PC-3 (cell line): ENCODE measurements at regions not wholly inside any gene's neighbourhood (a gene's known extent, or its start where the extent isn't known, plus 50 kb on each side); places are given as distances from the start of the nearest gene placed in this dataset.

Experiments
- ATAC-seq: fragments of 200-7000 bp; cut with Tn5 transposase; 2 replicates; pipeline ENCODE4 v1.9.1; 2020; ENCODE audit warnings: mild to moderate bottlenecking, moderate library complexity
- BruUV-seq: library from RNA; stranded (reverse); fragments of 400-500 nt; replicated peaks from 2 replicates; lab custom pipeline; 2021; lab: Mats Ljungman, UMichigan
- CTCF ChIA-PET: fragments of 300-600 bp; sonication (Branson Sonifier 250); formaldehyde crosslinking; loops from one replicate; lab custom pipeline; 2022; ENCODE audit warnings: antibody characterized with exemption; lab: Charles Lee
- POLR2A ChIA-PET: fragments of 300-600 bp; sonication (Branson Sonifier 250); formaldehyde crosslinking; loops from one replicate; lab custom pipeline; 2022; ENCODE audit warnings: antibody characterized with exemption; ENCODE audit not compliant: unreplicated experiment; lab: Charles Lee
- DNase-seq: peaks from one replicate; pipeline ENCODE4 v3.0.0-alpha.2; 2015
- H2AFZ ChIP-seq: fragments of 300-600 bp; sonication (generic); 2 replicates; pipeline ENCODE4 v1.6.0; 2016; ENCODE audit warnings: antibody characterized with exemption, low read length
- H3F3A ChIP-seq: fragments of 300-600 bp; sonication (generic); one replicate; pipeline ENCODE4 v1.6.0; 2017; ENCODE audit warnings: antibody characterized with exemption, low read length, control low read depth, mild to moderate bottlenecking; ENCODE audit not compliant: unreplicated experiment
- H3K27ac ChIP-seq: fragments of 300-600 bp; sonication (generic); 2 replicates; pipeline ENCODE4 v1.5.1; 2016; ENCODE audit warnings: mild to moderate bottlenecking, low read length
- H3K27me3 ChIP-seq: fragments of 300-600 bp; sonication (generic); 2 replicates; pipeline ENCODE4 v1.6.1; 2016; ENCODE audit warnings: low read length, mixed read lengths
- H3K36me3 ChIP-seq: fragments of 300-600 bp; sonication (generic); 2 replicates; pipeline ENCODE4 v1.6.1; 2016; ENCODE audit warnings: low read depth, mixed run types, low read length, mixed read lengths
- H3K4me1 ChIP-seq: fragments of 300-600 bp; sonication (generic); 2 replicates; pipeline ENCODE4 v1.5.1; 2016; ENCODE audit warnings: low read length; ENCODE audit not compliant: insufficient read depth
- H3K4me2 ChIP-seq: fragments of 300-600 bp; sonication (generic); 2 replicates; pipeline ENCODE4 v1.6.0; 2016; ENCODE audit warnings: low read length
- H3K4me3 ChIP-seq: fragments of 300-600 bp; sonication (generic); 2 replicates; pipeline ENCODE4 v1.5.1; 2016; ENCODE audit warnings: mild to moderate bottlenecking, low read length, mixed read lengths
- H3K79me2 ChIP-seq: fragments of 300-600 bp; sonication (generic); 2 replicates; pipeline ENCODE4 v1.6.1; 2017; ENCODE audit warnings: low read length, mixed read lengths
- H3K9ac ChIP-seq: fragments of 300-600 bp; sonication (generic); 2 replicates; pipeline ENCODE4 v1.6.0; 2016; ENCODE audit warnings: mild to moderate bottlenecking, low read length
- H3K9me2 ChIP-seq: fragments of 300-600 bp; sonication (generic); replicated peaks from 2 replicates; pipeline ENCODE4 v1.6.1; 2016; ENCODE audit warnings: mixed run types, low read length, mixed read lengths
- H3K9me3 ChIP-seq: fragments of 300-600 bp; sonication (generic); 2 replicates; pipeline ENCODE4 v1.6.1; 2016; ENCODE audit warnings: low read length, mixed read lengths
- H4K20me1 ChIP-seq: fragments of 300-600 bp; sonication (generic); 2 replicates; pipeline ENCODE4 v1.6.1; 2016; ENCODE audit warnings: low read length, mixed read lengths
- EZH2 ChIP-seq: fragments of 300-600 bp; sonication (generic); IDR thresholded peaks from one replicate; pipeline ENCODE4 v1.6.1; 2017; ENCODE audit warnings: antibody characterized with exemption, mild to moderate bottlenecking, low read length; ENCODE audit not compliant: unreplicated experiment
- EZH2phosphoT487 ChIP-seq: fragments of 300-600 bp; sonication (generic); IDR thresholded peaks from 2 replicates; pipeline ENCODE4 v1.6.1; 2018; ENCODE audit warnings: mild to moderate bottlenecking, antibody characterized with exemption, low read length, borderline replicate concordance
- intact Hi-C: fragments of 100-400 bp; cut with micrococcal nuclease; formaldehyde crosslinking; loops from 2 replicates; pipeline ENCODE4 v1.9.0; 2023
- TF ChIP-seq, protein P1 (sequence below): fragments of 300-600 bp; sonication (generic); conservative IDR thresholded peaks from 2 replicates; pipeline ENCODE4 v1.5.1; 2017; ENCODE audit warnings: antibody characterized with exemption, low read depth, mild to moderate bottlenecking, low read length

DNA sequence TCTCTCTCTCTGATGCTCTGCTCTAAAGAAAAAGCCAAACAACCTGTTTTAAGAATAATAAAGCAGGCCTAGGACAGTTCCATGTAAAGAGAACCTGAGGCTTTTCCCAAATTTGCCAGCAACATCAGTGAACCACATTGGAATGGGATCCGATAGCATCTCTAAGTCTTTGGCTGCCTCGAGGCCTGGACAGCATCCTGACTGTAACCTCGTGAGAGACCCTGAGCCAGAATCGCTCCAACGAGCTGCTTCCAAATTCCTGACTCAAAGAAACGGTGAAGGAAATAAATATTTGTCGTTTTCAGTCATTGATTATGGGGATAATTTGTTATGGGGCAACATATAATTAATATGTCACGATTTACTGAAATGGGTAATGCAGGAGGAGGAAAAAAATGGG lies 1012.8 kb downstream of the ROBO2 start:
- POLR2A ChIA-PET = no interaction called here

DNA sequence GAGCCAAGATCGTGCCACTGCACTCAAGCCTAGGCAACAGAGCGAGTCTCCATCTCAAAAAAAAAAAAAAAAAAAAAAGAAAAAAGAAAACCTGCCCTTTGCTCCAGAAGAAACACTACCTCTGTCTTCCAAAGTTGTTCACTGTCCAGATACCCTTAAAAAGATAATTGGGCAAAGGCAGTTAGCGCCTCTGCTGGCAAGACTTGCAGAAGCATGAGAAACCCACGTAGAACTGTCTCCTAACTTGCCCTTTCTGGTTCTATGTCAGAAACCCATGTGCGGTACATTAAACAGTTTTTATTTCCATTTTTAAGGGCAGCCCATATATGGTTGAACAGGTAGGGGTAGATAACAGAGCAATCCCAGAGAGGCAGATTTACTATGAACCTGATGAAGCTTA lies 1026.4 kb downstream of the ROBO2 start:
- Histone ChIP-seq H3K9ac (no peak overlapping the region), H3K36me3 (no peaks in the 10 kb centered on the region), H3K4me1 (peaks cover 12% of the 10 kb centered on the region; the same call in 1 of the 2 replicates), H3K4me2 (no peak overlapping the region), H4K20me1 (no peaks in the 10 kb centered on the region), H3K9me2 (no peaks in the 10 kb centered on the region), H3K9me3 (no peaks in the 10 kb centered on the region), H3K79me2 (no peaks in the 10 kb centered on the region), H3K27me3 (no peaks in the 10 kb centered on the region), H3K27ac (no peak overlapping the region), H3K4me3 (no peak overlapping the region), H2AFZ (no peak overlapping the region), H3F3A (no peaks in the 10 kb centered on the region)
- BruUV-seq = no TSS peak
- TF ChIP-seq, protein P1, sequence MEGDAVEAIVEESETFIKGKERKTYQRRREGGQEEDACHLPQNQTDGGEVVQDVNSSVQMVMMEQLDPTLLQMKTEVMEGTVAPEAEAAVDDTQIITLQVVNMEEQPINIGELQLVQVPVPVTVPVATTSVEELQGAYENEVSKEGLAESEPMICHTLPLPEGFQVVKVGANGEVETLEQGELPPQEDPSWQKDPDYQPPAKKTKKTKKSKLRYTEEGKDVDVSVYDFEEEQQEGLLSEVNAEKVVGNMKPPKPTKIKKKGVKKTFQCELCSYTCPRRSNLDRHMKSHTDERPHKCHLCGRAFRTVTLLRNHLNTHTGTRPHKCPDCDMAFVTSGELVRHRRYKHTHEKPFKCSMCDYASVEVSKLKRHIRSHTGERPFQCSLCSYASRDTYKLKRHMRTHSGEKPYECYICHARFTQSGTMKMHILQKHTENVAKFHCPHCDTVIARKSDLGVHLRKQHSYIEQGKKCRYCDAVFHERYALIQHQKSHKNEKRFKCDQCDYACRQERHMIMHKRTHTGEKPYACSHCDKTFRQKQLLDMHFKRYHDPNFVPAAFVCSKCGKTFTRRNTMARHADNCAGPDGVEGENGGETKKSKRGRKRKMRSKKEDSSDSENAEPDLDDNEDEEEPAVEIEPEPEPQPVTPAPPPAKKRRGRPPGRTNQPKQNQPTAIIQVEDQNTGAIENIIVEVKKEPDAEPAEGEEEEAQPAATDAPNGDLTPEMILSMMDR = 0 out of 2 replicates have a peak, but pooled peaks have one; percentile 15
- TF ChIP-seq EZH2phosphoT487 (no peak), EZH2 (no peak)
- DNase-seq = no peak
- ChIA-PET CTCF (no interaction called here), POLR2A (no interaction called here)
- intact Hi-C loops = no loop called here
- no peak for ATAC-seq

More for the DNA sequence above, 1012.8 kb downstream of the ROBO2 start:
- Histone ChIP-seq H3K27ac (no peak overlapping the region), H3K9ac (no peak overlapping the region), H3K36me3 (no peaks in the 10 kb centered on the region), H2AFZ (no peak overlapping the region), H3K4me3 (no peak overlapping the region), H3K9me3 (no peaks in the 10 kb centered on the region), H3K4me1 (no peaks in the 10 kb centered on the region), H3K79me2 (no peaks in the 10 kb centered on the region), H3F3A (no peaks in the 10 kb centered on the region), H3K27me3 (no peaks in the 10 kb centered on the region), H3K4me2 (no peak overlapping the region), H4K20me1 (no peaks in the 10 kb centered on the region), H3K9me2 (no peaks in the 10 kb centered on the region)
- CTCF ChIA-PET = no interaction called here
- ATAC-seq (no peak), DNase-seq (no peak)
- intact Hi-C loops = no loop called here
- no TSS peak for BruUV-seq
- TF ChIP-seq EZH2phosphoT487 (no peak), EZH2 (no peak)
- TF ChIP-seq, protein P1 = no peak

DNA sequence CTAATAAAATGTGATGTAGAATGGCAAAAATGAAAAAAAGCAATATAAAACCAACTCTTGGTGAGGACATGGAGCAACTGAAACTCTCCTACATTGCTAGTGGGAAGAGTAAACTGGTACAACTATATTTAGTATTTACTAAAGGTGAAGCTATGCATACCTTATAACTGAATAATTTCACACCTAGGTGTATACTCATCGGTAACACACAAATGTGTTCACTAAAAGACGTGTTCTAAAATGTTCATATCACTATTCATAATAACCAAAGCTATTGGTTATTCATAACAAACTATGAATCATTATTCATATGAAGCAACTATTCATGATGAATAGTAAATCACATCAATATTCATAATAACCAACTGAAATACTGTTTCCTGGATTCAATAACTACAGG lies 1030.3 kb downstream of the ROBO2 start:
- ChIA-PET POLR2A (no interaction called here), CTCF (interaction anchor here (0.5 kb wide), 1 partner anchor 811 kb away, joined by 3 read pairs; no protein-coding TSS in a partner anchor)
- Histone ChIP-seq H3K79me2 (no peaks in the 10 kb centered on the region), H2AFZ (no peak overlapping the region), H3K9me2 (no peaks in the 10 kb centered on the region), H4K20me1 (no peaks in the 10 kb centered on the region), H3K4me3 (no peak overlapping the region), H3K27me3 (no peaks in the 10 kb centered on the region), H3K9ac (no peak overlapping the region), H3F3A (no peaks in the 10 kb centered on the region), H3K27ac (no peak overlapping the region), H3K9me3 (no peaks in the 10 kb centered on the region), H3K36me3 (no peaks in the 10 kb centered on the region), H3K4me2 (no peak overlapping the region), H3K4me1 (peaks cover 12% of the 10 kb centered on the region; the same call in 1 of the 2 replicates)
- intact Hi-C loops = loop anchor here (10.0 kb wide), 1 partner anchor 745 kb away; no protein-coding TSS in a partner anchor
- no TSS peak for BruUV-seq
- TF ChIP-seq, protein P1 = no peak
- TF ChIP-seq EZH2 (no peak), EZH2phosphoT487 (no peak)
- no peak for DNase-seq
- ATAC-seq = no peak
